ENCODE measurements at regions not wholly inside any gene's neighbourhood (a gene's known extent, or its start where the extent isn't known, plus 50 kb on each side); places are given as distances from the start of the nearest gene placed in this dataset.

- TF ChIP-seq TAF1 (IDR thresholded peaks at IDR 0.05; ENCODE audit: low read depth), result no peak
- no peak for TF ChIP-seq CTCF (IDR thresholded peaks at IDR 0.05; ENCODE audit: poor library complexity, severe bottlenecking)
- TF ChIP-seq MXI1 (conservative IDR thresholded peaks at IDR 0.05; ENCODE audit: poor library complexity, severe bottlenecking), result no peak
Measured at GRCh38 chr4:124065422-124065821, 647.1 kb downstream of the ANKRD50 start.

Measured in neural cell (in vitro differentiated cells).